Body of pancreas (tissue), 4 donors: ENCODE measurements at regions not wholly inside any gene's neighbourhood (a gene's known extent, or its start where the extent isn't known, plus 50 kb on each side); places are given as distances from the start of the nearest gene placed in this dataset.
"Not testable (repeated sequence)": the region's sequence is repeated elsewhere in the genome, so short reads cannot be mapped to it uniquely, and the experiment has no call there.

Experiments used
- ATAC-seq: fragments of 150-250 bp; one replicate; pipeline ENCODE4 v1.9.1; 2016
- DNase-seq, 4 donors: peaks; one replicate each; pipeline ENCODE4 v3.0.0-alpha.2; 2019
- H3K27ac ChIP-seq, 4 donors: fragments of 200-600 bp; sonication (generic); 1 replicate in 3 of 4; 2 replicates in 1 of 4; pipeline versions ENCODE4 v1.5.1 to v1.6.1; 2016 to 2019; ENCODE audit warnings: mild to moderate bottlenecking in 1 of 4, mixed read lengths in 1 of 4, moderate library complexity in 1 of 4
- H3K27me3 ChIP-seq, 2 donors: fragments of 200-600 bp; sonication (generic); one replicate each; pipeline ENCODE4 v1.6.0; 2016; ENCODE audit warnings: mild to moderate bottlenecking in 1 of 2
- H3K36me3 ChIP-seq, 2 donors: fragments of 200-600 bp; sonication (generic); replicated peaks in 1 of 2; 2 replicates each; pipeline ENCODE4 v1.5.1; 2016; ENCODE audit warnings: low read depth in 2 of 2; ENCODE audit not compliant: insufficient read depth in 1 of 2
- H3K4me1 ChIP-seq: fragments of 200-600 bp; sonication (generic); one replicate; pipeline ENCODE4 v1.6.0; 2016
- H3K4me3 ChIP-seq, 2 donors: fragments of 200-600 bp; sonication (generic); 1 replicate in 1 of 2; 2 replicates in 1 of 2; pipeline ENCODE4 v1.5.1; 2016 to 2019
- H3K9me3 ChIP-seq, 3 donors: fragments of 200-600 bp; sonication (generic); 1 replicate in 2 of 3; 2 replicates in 1 of 3; pipeline ENCODE4 v1.5.1; 2016
- POLR2A ChIP-seq, 3 donors: fragments of 450-650 bp; IDR thresholded peaks; one replicate each; pipeline ENCODE4 v1.6.1; 2016; ENCODE audit warnings: antibody characterized with exemption in 3 of 3, mild to moderate bottlenecking in 2 of 3
- WGBS, 2 donors: methylation state at CpG; one replicate each; pipeline ENCODE4 v1.1.5; 2017; 5-methylcytosine and 5-hydroxymethylcytosine counted together
- intact Hi-C: fragments of 100-400 bp; cut with DNase I; formaldehyde crosslinking; loops from one replicate; pipeline ENCODE4 v1.15.1; 2023
- TF ChIP-seq, protein P1 (sequence below), 7 experiments: fragments of 450-650 bp in 4 of 7; fragments of 200-600 bp in 3 of 7; sonication (generic) in 3 of 7; IDR thresholded peaks; one replicate each; pipeline ENCODE4 v1.5.1; 2016 to 2019; ENCODE audit warnings: antibody characterized with exemption in 7 of 7

- no peaks in the 10 kb centered on the region for H3K36me3 ChIP-seq
- no peaks in the 10 kb centered on the region for H3K9me3 ChIP-seq
- TF ChIP-seq, protein P1, sequence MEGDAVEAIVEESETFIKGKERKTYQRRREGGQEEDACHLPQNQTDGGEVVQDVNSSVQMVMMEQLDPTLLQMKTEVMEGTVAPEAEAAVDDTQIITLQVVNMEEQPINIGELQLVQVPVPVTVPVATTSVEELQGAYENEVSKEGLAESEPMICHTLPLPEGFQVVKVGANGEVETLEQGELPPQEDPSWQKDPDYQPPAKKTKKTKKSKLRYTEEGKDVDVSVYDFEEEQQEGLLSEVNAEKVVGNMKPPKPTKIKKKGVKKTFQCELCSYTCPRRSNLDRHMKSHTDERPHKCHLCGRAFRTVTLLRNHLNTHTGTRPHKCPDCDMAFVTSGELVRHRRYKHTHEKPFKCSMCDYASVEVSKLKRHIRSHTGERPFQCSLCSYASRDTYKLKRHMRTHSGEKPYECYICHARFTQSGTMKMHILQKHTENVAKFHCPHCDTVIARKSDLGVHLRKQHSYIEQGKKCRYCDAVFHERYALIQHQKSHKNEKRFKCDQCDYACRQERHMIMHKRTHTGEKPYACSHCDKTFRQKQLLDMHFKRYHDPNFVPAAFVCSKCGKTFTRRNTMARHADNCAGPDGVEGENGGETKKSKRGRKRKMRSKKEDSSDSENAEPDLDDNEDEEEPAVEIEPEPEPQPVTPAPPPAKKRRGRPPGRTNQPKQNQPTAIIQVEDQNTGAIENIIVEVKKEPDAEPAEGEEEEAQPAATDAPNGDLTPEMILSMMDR (IDR thresholded peaks at IDR 0.05): no peak
- TF ChIP-seq POLR2A (IDR thresholded peaks at IDR 0.05): no peak
- intact Hi-C loops: no loop called here
- no peak for DNase-seq
- ATAC-seq: no peak
- WGBS, 2 donors: 47 to 51% methylated on average over 1 of the region's 1 CpG
- H3K27ac ChIP-seq: no peak overlapping the region
- H3K27me3 ChIP-seq: no peaks in the 10 kb centered on the region
- H3K4me1 ChIP-seq: no peaks in the 10 kb centered on the region
- no peak overlapping the region for H3K4me3 ChIP-seq
These were observed 371.9 kb upstream of the ARRDC3 start for GRCh38 chr5:91754990-91755389.

DNA sequence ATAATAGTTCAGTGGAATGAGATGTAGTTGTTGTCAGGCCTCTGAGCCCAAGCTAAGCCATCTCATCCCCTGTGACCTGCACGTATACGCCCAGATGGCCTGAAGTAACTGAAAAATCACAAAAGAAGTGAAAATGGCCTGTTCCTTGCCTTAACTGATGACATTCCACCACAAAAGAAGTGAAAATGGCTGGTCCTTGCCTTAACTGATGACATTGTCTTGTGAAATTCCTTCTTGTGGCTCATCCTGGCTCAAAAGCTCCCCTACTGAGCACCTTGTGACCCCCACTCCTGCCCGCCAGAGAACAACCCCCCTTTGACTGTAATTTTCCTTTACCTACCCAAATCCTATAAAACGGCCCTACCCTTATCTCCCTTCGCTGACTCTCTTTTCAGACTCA, 361.4 kb upstream of the ARRDC3 start:
- intact Hi-C loops, H3K27ac ChIP-seq, H3K4me1 ChIP-seq, H3K36me3 ChIP-seq, ATAC-seq, DNase-seq, H3K9me3 ChIP-seq, H3K4me3 ChIP-seq, H3K27me3 ChIP-seq: not testable (repeated sequence)
- WGBS, 2 donors: 51 to 57% methylated on average over 5 of the region's 5 CpGs

DNA sequence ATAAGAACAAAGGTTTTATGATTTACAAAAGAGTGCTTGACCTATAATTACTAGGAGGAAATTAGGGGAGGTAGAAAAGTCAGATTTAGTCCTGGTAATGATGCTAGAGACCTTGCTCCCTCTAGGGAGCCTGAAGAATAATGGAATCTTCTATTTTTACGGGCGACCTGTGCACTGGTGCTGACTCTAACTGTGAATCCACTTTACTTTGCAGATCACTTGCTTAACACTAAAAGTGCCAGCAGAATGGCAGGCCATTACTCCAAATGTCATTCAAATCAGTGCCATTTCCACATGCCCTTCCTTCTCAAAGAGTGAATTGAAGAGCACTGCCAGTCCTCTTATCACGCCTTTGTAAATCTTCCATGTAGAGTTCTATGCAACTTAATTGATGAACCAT, 359.4 kb upstream of the ARRDC3 start:
- Histone ChIP-seq H3K4me1 (no peaks in the 10 kb centered on the region), H3K4me3 (no peak overlapping the region), H3K9me3 (no peaks in the 10 kb centered on the region), H3K27me3 (no peaks in the 10 kb centered on the region), H3K27ac (no peak overlapping the region), H3K36me3 (no peaks in the 10 kb centered on the region)
- WGBS, 2 donors: 27 to 49% methylated on average over 3 of the region's 3 CpGs
- intact Hi-C loops: no loop called here
- no peak for DNase-seq
- TF ChIP-seq POLR2A (IDR thresholded peaks at IDR 0.05): no peak
- TF ChIP-seq, protein P1 (IDR thresholded peaks at IDR 0.05): no peak
- no peak for ATAC-seq

- TF ChIP-seq, protein P1 (IDR thresholded peaks at IDR 0.05): no peak
- no peak for TF ChIP-seq POLR2A (IDR thresholded peaks at IDR 0.05)
- H3K4me1 ChIP-seq: no peaks in the 10 kb centered on the region
- no peaks in the 10 kb centered on the region for H3K27me3 ChIP-seq
- no peak for ATAC-seq
- no peaks in the 10 kb centered on the region for H3K9me3 ChIP-seq
- intact Hi-C loops: no loop called here
- no peak for DNase-seq
- no peak overlapping the region for H3K27ac ChIP-seq
- WGBS, 2 donors: 46 to 51% methylated on average over 7 of the region's 7 CpGs
- no peaks in the 10 kb centered on the region for H3K36me3 ChIP-seq
- no peak overlapping the region for H3K4me3 ChIP-seq
These were observed 358.8 kb upstream of the ARRDC3 start for GRCh38 chr5:91741764-91742505.

GRCh38 chr5:91730026-91730425, 346.9 kb upstream of the ARRDC3 start:
- Histone ChIP-seq H3K4me3 (no peak overlapping the region), H3K36me3 (no peaks in the 10 kb centered on the region), H3K4me1 (no peaks in the 10 kb centered on the region), H3K27ac (no peak overlapping the region), H3K27me3 (no peaks in the 10 kb centered on the region), H3K9me3 (no peaks in the 10 kb centered on the region)
- WGBS, 2 donors: 36 to 53% methylated on average over 1 of the region's 1 CpG
- ATAC-seq (no peak), DNase-seq (no peak)
- no peak for TF ChIP-seq POLR2A (IDR thresholded peaks at IDR 0.05)
- TF ChIP-seq, protein P1 (IDR thresholded peaks at IDR 0.05): no peak
- intact Hi-C loops: no loop called here
